Progenitor cell of endocrine pancreas (in vitro differentiated cells): ENCODE measurements at regions not wholly inside any gene's neighbourhood (a gene's known extent, or its start where the extent isn't known, plus 50 kb on each side); places are given as distances from the start of the nearest gene placed in this dataset.

ENCODE experiments used
- DNase-seq: peaks from one replicate; pipeline ENCODE4 v3.0.0; 2021; ENCODE audit warnings: low spot score; ENCODE audit not compliant: unreplicated experiment
- H3K27ac Mint-ChIP-seq: 2 replicates; pipeline ENCODE4 v1.8.0; 2021; ENCODE audit warnings: mild to moderate bottlenecking, moderate library complexity, mixed read lengths
- H3K27me3 Mint-ChIP-seq: 2 replicates; pipeline ENCODE4 v1.8.0; 2021; ENCODE audit warnings: mixed read lengths
- H3K36me3 Mint-ChIP-seq: 2 replicates; pipeline ENCODE4 v1.8.0; 2022; ENCODE audit warnings: mixed read lengths; ENCODE audit not compliant: insufficient read depth
- H3K4me1 Mint-ChIP-seq: 2 replicates; pipeline ENCODE4 v1.8.0; 2021; ENCODE audit warnings: low read depth, mixed read lengths
- H3K4me3 Mint-ChIP-seq: 2 replicates; pipeline ENCODE4 v1.8.0; 2021; ENCODE audit warnings: low read depth, mild to moderate bottlenecking, moderate library complexity, mixed read lengths
- H3K9me3 Mint-ChIP-seq: 2 replicates; pipeline ENCODE4 v1.8.0; 2021; ENCODE audit warnings: low read depth, mixed read lengths
- TF ChIP-seq, protein P1 (sequence below): fragments of 200-600 bp; sonication (generic); IDR thresholded peaks from one replicate; pipeline ENCODE4 v1.5.0; 2021; ENCODE audit warnings: antibody characterized with exemption, mild to moderate bottlenecking; ENCODE audit not compliant: unreplicated experiment

- H3K4me1 Mint-ChIP-seq = no peaks in the 10 kb centered on the region
- no peak overlapping the region for H3K4me3 Mint-ChIP-seq
- H3K9me3 Mint-ChIP-seq = no peaks in the 10 kb centered on the region
- DNase-seq = no peak
- no peak overlapping the region for H3K27ac Mint-ChIP-seq
- H3K27me3 Mint-ChIP-seq = no peaks in the 10 kb centered on the region
- H3K36me3 Mint-ChIP-seq = no peaks in the 10 kb centered on the region
- TF ChIP-seq, protein P1, sequence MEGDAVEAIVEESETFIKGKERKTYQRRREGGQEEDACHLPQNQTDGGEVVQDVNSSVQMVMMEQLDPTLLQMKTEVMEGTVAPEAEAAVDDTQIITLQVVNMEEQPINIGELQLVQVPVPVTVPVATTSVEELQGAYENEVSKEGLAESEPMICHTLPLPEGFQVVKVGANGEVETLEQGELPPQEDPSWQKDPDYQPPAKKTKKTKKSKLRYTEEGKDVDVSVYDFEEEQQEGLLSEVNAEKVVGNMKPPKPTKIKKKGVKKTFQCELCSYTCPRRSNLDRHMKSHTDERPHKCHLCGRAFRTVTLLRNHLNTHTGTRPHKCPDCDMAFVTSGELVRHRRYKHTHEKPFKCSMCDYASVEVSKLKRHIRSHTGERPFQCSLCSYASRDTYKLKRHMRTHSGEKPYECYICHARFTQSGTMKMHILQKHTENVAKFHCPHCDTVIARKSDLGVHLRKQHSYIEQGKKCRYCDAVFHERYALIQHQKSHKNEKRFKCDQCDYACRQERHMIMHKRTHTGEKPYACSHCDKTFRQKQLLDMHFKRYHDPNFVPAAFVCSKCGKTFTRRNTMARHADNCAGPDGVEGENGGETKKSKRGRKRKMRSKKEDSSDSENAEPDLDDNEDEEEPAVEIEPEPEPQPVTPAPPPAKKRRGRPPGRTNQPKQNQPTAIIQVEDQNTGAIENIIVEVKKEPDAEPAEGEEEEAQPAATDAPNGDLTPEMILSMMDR = no peak
These were observed 173.8 kb downstream of the IL15 start for GRCh38 chr4:141810038-141810711.

- Mint-ChIP-seq H3K9me3 (no peaks in the 10 kb centered on the region), H3K27ac (no peak overlapping the region), H3K27me3 (no peaks in the 10 kb centered on the region), H3K4me3 (no peak overlapping the region), H3K4me1 (no peaks in the 10 kb centered on the region), H3K36me3 (no peaks in the 10 kb centered on the region)
- TF ChIP-seq, protein P1 = no peak
- DNase-seq = no peak
These were observed 174.5 kb downstream of the IL15 start for GRCh38 chr4:141810712-141811375.

GRCh38 chr4:141812158-141812557 lies 175.8 kb downstream of the IL15 start:
- TF ChIP-seq, protein P1 = no peak
- H3K9me3 Mint-ChIP-seq = no peaks in the 10 kb centered on the region
- no peaks in the 10 kb centered on the region for H3K27me3 Mint-ChIP-seq
- no peaks in the 10 kb centered on the region for H3K36me3 Mint-ChIP-seq
- no peak for DNase-seq
- no peak overlapping the region for H3K27ac Mint-ChIP-seq
- H3K4me3 Mint-ChIP-seq = no peak overlapping the region
- H3K4me1 Mint-ChIP-seq = no peaks in the 10 kb centered on the region

DNA sequence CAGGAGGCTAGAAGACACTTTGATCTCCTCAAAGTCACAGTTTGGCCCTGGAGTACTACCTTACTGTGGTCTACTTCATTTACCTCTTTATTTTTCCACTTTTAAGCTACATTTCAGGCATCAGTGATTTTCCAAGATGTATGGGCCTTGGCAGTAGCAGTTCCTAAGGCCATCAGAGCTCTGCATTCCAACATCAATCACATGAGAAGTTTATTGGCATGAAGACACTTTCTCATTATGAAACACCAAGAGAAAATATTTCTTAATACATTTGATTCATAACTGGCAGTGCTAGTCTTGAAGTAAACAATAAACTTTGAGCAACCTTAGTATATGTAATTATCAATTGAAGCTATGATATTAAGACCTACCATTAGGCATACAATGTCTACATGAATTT lies 178.1 kb downstream of the IL15 start:
- TF ChIP-seq, protein P1 = no peak
- H3K4me1 Mint-ChIP-seq = no peaks in the 10 kb centered on the region
- no peak overlapping the region for H3K4me3 Mint-ChIP-seq
- no peak for DNase-seq
- no peak overlapping the region for H3K27ac Mint-ChIP-seq
- no peaks in the 10 kb centered on the region for H3K9me3 Mint-ChIP-seq
- no peaks in the 10 kb centered on the region for H3K27me3 Mint-ChIP-seq
- no peaks in the 10 kb centered on the region for H3K36me3 Mint-ChIP-seq

DNA sequence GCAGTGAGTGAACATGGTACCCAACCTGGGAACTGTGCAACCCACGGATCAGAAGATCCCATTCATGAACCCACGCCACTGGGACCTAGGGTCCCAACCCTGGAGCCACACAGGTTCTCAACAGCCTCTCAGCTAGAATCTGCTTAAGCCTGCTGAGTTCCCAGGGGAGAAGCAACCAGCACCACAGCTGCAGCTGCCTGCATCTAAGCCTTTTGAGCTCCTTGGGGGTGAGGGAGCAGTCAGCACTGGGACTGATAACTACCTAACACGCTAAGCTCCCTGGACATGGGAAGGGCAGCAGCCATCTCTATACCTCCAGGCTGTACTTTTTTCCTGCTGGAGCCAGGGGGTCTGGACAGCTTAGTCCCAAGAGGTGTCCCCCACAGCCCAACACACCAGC lies 179.3 kb downstream of the IL15 start:
- TF ChIP-seq, protein P1 = no peak
- H3K4me3 Mint-ChIP-seq = no peak overlapping the region

More for the DNA sequence above, 179.3 kb downstream of the IL15 start:
- Mint-ChIP-seq H3K9me3 (no peaks in the 10 kb centered on the region), H3K36me3 (no peaks in the 10 kb centered on the region), H3K27me3 (no peaks in the 10 kb centered on the region), H3K4me1 (no peaks in the 10 kb centered on the region), H3K27ac (no peak overlapping the region)
- DNase-seq = no peak
